ENCODE measurements at regions not wholly inside any gene's neighbourhood (a gene's known extent, or its start where the extent isn't known, plus 50 kb on each side); places are given as distances from the start of the nearest gene placed in this dataset.

DNA sequence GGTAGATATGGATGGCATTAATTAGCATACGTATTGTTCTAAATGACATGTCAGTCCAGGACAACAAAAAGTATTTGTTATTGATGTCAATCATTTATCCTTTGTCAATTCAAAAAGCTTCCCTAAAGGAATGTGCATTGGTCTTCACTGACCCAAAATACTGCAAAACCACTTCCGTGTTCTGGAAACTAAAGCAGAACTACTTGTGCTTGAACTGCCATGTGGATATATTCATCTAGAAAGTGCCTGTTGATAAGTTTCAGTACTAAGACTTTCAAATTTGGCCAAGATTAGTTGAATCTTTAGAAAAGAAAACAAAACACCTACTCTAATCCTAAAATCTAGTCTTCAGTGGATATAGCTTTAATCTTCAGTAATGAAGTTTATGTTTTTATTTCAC, 242.1 kb upstream of the PPP1R3A start:
- DNase-seq (ENCODE audit: low read depth) = no peak
- TF ChIP-seq, protein P1, sequence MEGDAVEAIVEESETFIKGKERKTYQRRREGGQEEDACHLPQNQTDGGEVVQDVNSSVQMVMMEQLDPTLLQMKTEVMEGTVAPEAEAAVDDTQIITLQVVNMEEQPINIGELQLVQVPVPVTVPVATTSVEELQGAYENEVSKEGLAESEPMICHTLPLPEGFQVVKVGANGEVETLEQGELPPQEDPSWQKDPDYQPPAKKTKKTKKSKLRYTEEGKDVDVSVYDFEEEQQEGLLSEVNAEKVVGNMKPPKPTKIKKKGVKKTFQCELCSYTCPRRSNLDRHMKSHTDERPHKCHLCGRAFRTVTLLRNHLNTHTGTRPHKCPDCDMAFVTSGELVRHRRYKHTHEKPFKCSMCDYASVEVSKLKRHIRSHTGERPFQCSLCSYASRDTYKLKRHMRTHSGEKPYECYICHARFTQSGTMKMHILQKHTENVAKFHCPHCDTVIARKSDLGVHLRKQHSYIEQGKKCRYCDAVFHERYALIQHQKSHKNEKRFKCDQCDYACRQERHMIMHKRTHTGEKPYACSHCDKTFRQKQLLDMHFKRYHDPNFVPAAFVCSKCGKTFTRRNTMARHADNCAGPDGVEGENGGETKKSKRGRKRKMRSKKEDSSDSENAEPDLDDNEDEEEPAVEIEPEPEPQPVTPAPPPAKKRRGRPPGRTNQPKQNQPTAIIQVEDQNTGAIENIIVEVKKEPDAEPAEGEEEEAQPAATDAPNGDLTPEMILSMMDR (IDR thresholded peaks at IDR 0.05; ENCODE audit: low read length, missing control alignments) = no peak
- no peak overlapping the region for H3K4me3 ChIP-seq (replicated peaks; ENCODE audit: low read depth, low read length)

DNA sequence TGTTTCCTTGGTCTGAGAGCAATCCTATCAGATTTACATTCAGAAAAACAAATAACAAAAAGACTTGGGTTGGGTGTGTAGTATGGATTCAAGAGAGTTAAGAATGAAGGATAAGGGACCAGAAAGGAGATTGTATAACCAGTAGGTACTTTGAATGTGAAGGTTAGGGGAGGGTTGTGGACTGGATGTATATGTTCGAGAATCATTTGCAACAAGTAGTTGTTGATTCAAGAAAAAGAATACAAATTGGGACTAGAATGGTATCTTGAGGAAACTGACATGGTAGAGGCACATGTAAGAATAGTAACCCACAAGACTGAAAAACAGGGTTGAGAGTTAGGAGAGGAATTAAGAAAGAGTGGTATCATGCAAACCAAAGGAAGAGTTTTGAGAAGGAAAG, 240.0 kb upstream of the PPP1R3A start:
- TF ChIP-seq, protein P1 (IDR thresholded peaks at IDR 0.05; ENCODE audit: low read length, missing control alignments) = no peak
- no peak overlapping the region for H3K4me3 ChIP-seq (replicated peaks; ENCODE audit: low read depth, low read length)
- no peak for DNase-seq (ENCODE audit: low read depth)

DNA sequence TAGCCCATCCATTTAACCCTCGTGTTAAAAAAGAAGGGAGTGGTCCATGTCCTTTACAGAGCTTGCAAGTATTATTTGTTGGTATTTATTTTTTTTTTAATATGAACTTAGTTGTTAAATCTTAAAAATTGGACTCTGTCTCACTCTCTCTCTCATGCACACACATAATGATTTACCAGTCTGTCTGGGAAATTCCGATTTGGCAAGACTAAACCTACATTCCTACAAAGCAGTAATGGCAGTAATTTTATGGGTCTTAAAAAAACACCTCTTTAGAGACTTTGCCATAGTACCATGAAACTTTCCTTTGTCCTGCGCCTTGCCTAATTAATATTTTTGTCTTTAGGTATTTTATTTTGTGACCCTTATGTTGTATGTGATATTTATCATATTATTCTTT, 239.5 kb upstream of the PPP1R3A start:
- TF ChIP-seq, protein P1 (IDR thresholded peaks at IDR 0.05; ENCODE audit: low read length, missing control alignments) = no peak
- no peak overlapping the region for H3K4me3 ChIP-seq (replicated peaks; ENCODE audit: low read depth, low read length)
- no peak for DNase-seq (ENCODE audit: low read depth)

DNA sequence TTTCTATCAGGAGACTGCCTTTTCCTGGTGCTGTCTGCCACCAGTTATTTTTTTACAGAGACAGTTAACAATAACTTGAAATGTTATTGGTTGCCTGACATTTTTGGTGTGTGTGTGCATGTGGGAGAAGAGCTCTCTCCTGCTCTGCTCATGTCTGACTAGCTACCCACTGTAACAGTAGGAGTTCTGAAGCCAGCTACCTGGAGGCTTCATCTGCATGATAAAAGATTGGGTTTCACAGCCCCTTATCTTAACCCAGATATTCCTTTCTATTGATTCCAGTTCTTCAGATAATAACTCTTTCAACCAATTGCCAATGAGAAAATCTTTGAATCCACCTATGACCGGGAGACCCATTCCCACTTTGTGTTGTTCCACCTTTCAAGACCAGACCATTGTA, 237.4 kb upstream of the PPP1R3A start:
- H3K4me3 ChIP-seq (replicated peaks; ENCODE audit: low read depth, low read length) = no peak overlapping the region
- TF ChIP-seq, protein P1 (IDR thresholded peaks at IDR 0.05; ENCODE audit: low read length, missing control alignments) = no peak
- no peak for DNase-seq (ENCODE audit: low read depth)

DNA sequence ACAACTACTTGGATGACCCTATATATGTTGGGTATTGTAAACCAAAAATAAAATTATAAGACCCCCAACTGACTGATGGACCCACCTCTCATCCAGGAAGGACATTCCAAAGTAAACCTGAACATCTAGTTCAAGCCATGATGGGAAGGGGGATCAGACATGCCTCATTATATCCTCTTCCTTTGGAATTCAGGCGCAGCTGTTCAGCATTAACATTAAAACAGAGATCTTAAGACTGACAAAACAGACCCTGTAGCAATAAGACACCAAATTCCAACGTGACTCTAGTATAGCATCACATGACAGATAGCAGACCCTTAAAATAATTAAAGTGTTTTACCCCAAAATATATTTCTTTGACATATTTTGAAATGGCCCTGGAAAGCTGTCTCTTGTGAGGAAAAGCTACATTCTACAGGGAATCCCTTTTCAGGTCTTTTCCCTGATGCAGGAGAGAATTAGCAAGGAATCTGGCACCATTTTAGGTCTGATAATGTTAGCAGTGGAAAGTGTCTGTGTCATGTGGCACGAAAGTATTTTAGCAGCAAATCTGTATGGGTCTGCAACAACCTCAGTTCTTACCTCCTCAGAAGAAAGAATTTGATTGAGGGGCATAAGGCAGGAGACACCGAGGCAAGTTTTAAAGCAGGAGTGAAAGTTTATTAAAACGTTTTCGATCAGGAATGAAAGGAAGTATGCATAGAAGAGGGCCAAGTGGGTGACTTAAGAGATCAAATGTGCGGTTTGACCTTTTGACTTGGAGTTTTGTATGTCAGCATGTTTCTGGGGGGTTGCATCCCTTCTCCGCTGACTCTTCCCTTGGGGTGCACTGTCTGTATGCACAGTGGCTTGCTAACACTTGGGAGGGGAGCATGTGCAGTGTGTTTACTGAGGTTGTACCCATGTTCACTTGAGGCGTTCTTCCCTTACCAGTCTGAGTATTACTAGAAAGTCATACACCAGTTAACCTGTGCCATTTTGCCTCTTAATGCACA, 236.6 kb upstream of the PPP1R3A start:
- H3K4me3 ChIP-seq (replicated peaks; ENCODE audit: low read depth, low read length) = no peak overlapping the region
- DNase-seq (ENCODE audit: low read depth) = no peak
- TF ChIP-seq, protein P1 (IDR thresholded peaks at IDR 0.05; ENCODE audit: low read length, missing control alignments) = no peak

DNA sequence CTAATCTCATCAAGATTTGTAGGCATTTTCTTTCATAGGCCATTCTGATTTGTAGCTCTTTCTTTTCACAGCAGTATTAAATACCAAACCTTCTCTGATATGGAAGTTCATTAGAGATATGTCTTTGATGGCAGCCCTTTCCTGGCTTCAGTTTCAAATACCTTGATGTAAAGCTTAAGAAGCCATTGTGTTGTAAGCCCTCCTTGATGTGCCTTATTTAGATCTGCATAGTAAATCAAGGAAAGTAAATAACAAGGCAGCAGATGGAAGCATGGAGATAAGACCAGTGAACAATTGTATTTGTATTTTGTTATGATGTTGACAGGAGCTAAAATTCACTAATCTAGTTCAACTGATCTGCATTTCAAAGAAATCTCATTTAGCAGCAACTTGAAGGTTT, 234.9 kb upstream of the PPP1R3A start:
- TF ChIP-seq, protein P1 (IDR thresholded peaks at IDR 0.05; ENCODE audit: low read length, missing control alignments) = no peak
- no peak for DNase-seq (ENCODE audit: low read depth)
- H3K4me3 ChIP-seq (replicated peaks; ENCODE audit: low read depth, low read length) = no peak overlapping the region

Measured in fibroblast of pulmonary artery (primary cell).